ENCODE measurements at regions not wholly inside any gene's neighbourhood (a gene's known extent, or its start where the extent isn't known, plus 50 kb on each side); places are given as distances from the start of the nearest gene placed in this dataset.

DNA sequence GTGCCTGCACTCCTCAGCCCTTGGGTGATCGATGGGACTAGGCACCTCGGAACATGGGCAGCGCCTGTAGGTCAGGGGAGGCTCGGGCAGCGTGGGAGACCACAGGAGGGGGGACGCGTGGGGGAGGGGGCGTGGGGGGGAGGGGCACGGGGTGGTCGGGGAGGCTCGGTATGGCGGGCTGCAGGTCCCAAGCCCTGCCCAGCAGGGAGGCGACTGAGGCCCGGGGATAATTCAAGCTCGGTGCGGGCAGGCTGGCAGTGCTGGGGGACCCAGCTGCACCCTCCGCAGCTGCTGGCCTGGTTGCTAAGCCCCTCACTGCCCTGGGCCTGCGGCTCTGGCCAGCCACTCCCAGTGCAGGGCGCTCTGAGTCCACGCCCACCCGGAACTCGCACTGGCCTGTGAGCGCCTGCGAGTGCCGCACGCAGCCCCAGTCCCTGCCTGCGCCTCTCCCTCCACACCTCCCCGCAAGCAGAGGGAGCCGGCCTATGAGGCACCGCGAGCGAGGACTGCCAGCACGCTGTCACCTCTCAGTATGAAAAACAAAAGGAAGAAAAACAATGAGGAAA is 1698.3 kb upstream of the RAG2 start:
- no peak for DNase-seq (ENCODE audit: low read depth, low spot score)

DNA sequence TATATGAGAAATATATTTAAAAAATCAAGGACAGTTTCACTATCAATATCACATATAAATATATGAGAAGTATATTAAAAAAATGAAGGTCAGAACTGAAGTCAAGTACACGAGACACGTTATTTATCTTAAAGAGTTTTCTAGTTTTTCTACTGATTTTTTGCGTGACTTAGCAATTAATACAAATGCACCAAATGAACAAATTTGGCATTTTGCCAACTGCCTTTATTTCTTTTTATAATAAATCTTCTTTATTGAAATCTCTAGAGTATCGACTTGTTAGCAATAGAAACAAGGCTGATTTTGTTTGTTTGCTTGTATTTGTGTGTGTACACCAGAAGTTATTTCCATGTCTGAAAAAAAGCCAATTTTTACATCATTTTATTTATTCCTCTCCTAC is 1684.7 kb upstream of the RAG2 start:
- no peak for DNase-seq (ENCODE audit: low read depth, low spot score)

DNA sequence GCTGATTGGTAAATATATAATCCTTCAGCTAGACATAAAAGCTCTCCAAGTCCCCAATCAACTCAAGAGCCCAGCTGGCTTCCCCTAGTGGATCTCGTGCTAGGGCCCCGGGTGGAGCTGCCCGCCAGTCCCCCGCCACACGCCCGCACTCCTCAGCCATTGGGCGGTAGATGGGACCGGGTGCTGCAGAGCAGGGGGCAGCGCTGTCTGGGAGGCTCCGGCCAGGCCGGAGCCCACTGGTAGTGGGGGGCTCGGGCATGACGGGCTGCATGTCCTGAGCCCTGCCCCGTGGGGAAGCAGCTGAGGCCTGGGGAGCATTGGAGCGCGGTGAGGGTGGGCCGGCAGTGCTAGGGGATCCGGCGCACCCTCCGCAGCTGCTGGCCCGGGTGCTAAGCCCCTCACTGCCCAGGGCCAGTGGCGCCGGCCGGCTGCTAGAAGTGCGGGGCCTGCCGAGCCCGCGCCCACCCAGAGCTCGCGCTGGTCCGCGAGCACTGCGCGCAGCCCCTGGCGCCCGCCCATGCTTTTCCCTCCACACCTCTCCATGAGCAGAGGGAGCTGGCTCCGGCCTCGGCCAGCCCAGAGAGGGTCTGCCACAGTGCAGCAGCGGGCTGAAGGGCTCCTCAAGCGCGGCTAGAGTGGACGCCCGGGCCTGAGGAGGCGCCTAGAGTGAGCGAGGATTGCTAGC is 1680.6 kb upstream of the RAG2 start:
- DNase-seq (ENCODE audit: low read depth, low spot score), result no peak

DNA sequence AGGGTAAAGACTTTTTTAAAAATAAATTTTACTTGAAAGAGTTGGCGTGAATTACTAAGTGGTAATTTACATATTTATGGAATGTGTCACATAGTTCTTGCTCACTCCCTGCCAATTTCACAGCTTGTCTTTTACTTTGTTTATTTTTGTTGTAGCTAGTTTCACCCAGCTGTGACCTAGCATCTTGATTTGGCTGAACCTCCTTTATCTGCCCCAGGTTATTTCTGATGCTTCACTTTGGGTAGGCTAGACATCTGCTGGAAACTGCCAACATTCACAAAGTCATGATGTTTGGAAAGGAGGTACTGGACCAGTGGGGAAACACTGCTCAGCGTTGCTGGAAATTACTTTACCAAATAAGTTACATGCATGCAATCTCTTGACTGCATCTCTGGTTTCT is 1676.0 kb upstream of the RAG2 start:
- no peak for DNase-seq (ENCODE audit: low read depth, low spot score)

DNA sequence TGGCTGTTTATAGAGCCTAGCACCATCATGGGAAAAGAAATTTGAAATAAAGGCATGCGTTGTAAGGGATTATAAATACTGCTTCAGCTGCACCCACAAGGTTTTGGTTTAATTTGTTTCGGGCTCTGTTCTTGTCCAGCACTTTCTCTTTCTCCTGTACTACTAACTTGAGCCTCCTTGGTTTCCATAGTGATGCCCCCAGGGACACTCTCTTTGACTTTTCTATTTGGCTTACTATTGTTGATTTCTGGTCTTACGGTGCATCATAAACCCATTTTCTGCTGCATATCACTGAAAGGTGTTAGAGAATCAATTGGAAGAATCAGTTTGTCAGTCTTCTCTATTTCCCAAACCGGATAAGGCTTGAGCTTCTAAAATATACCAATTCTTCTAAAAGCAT is 1674.3 kb upstream of the RAG2 start:
- DNase-seq (ENCODE audit: low read depth, low spot score), result no peak

DNA sequence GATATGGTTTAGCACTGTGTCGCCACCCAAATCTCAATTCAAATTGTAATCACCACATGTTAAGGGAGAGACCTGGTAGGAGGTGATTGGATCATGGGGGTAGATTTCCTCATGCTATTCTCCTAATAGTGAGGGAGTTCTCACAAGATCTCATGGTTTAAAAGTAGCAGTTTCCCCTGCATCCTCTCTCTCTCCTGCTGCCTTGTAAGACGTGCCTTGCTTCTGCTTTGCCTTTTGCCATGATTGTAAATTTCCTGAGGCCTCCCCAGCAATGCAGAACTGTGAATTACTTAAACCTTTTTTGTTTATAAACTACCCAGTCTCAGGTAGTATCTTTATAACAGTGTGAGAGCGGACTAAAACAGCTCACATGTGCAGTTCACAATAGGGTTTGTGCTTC is 1668.7 kb upstream of the RAG2 start:
- no peak for DNase-seq (ENCODE audit: low read depth, low spot score)

DNA sequence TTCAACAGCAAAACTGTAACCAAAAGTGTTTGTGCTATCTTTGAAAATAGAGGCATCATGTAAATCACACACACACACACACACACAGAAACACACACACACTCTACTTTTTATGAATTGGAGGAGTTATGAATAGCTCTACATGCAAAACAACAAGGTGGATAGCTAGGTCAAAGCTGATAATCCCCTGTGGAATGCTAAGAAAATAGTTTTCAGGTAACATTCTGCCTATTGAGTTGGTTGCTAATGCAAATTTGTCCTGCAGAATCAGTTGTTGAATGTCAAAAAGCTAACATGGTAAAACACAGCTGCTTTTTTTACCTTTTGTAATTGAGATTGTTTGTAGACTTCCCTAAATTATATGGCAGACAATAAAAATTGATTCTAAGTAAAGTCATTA is 1658.4 kb upstream of the RAG2 start:
- DNase-seq (ENCODE audit: low read depth, low spot score), result peak; percentile 12

DNA sequence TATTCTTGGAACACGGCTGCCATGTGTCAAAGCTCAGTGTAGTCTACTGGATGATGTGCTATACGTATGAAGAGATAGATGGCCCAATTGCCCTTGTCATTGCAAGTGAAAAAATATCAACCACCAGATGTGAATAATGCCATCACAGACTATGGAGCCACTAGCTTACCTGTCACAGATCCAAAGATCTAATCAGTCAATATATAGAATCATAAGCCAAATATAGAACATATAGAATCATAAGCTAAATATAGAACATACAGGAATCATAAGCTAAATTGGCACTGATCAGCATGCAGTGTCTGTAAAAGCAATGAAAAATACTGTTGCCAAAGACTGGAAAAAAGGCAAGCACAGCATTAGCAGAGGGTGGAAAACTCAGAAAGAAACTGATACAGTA is 1656.9 kb upstream of the RAG2 start:
- DNase-seq (ENCODE audit: low read depth, low spot score), result no peak

DNA sequence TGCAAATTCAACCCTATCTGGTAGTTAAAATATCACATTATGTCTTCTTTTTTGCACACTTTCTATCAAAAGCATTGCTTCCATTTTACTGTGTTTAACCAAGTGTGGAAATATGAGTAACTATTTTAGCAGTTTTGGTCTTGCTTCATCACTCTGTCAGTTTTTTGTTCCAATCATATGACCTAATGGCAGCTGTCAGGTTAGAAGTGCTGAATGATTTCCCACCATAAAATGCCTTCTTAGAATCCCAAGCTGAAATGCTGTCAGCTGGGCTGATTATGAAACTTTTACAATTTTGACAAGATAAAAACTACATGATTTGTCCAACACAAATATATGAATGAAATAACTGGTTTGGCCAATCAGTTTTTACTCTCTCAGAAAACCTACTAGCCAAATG is 1654.6 kb upstream of the RAG2 start:
- no peak for DNase-seq (ENCODE audit: low read depth, low spot score)

DNA sequence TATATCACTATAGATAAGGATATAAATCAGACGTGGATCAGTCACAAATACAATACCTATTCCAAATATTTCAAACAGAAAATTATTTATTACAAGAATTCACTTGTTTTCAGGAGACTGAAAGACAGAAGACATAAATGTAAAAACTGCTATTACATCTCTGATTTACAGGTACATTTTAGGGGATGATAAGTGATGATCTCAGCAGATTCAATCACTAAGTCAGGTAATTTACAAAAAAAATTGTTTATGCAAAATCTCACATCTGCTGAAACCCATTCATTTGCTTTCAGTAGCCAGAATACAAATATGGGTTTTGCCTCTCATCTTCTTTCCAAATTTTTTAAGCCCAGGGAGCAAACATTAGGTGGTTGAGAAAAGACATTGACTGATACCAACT is 1648.4 kb upstream of the RAG2 start:
- no peak for DNase-seq (ENCODE audit: low read depth, low spot score)

DNA sequence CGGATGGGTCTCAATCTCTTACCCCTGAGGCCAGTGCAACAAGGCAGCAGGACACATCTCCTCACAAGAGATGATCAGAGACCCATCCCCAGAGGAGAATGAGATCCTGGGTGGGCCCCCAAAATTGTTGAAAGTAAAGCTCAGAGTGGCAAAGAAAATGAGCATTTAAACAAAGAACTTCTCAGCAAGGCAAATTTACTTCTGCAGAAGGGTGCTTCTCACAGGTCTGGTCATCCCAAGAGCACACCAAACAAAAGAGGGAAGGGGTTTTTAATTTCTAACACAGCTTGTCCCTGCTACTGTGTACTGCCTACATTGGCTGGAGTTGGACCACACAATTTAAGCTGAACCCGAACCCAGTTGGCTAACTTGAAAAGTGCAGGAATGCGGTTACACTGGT is 1628.6 kb upstream of the RAG2 start:
- no peak for DNase-seq (ENCODE audit: low read depth, low spot score)

DNA sequence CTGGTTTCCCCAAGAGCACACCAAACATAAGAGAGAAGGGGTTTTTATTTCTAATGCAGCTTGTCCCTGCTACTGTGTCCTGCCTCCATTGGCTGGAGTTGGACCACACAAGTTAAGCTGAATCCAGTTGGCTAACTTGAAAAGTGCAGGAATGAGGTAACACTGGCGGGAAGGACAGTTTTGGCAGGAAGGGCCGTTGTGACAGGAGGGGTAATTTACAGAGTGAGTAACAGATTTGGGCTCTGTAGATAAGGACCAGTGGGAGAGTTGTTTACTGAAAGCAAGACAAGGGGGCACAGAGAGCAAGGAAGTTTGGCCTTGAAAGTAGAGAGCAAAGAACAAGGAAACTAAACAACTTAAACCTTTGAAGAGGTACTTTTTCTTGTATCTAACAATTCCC is 1623.3 kb upstream of the RAG2 start:
- DNase-seq (ENCODE audit: low read depth, low spot score), result no peak

DNA sequence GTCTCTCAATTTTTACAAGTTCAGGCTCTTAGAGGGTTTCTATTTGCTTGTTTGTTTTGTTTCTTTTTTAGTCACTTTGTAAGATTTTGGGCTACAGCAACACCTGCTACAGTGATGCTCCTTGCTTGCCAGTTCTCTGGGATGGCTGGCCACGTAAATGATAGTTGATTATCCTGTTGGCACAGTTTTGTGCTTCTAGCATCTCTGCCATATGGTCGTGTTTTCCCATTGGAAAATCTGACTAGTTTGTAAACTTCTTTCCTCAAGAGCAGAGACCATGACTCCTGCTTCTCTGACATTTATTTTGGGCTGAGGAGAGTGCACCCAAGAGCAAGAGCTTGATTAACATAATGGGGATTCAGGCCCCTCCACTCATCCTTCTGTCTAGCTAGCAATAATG is 1621.6 kb upstream of the RAG2 start:
- DNase-seq (ENCODE audit: low read depth, low spot score), result no peak

DNA sequence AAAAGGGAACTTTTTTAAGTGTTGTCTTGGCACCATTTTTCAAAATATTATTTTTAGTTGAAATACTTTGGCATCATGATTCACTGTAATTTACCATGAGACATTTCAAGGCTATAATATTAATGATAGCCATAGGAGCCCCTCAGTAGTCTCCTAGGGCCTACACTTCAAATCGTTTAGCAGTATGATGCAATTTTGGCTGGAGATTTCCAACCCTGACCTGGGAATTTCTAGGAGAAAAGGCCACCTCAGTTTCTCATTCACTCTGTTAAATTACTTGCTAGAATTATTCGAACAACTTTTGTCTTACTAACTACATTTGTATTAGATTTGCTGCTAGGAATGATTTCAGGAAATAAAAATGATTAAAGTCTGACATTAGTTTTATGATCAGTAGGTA is 1610.9 kb upstream of the RAG2 start:
- DNase-seq (ENCODE audit: low read depth, low spot score), result no peak

DNA sequence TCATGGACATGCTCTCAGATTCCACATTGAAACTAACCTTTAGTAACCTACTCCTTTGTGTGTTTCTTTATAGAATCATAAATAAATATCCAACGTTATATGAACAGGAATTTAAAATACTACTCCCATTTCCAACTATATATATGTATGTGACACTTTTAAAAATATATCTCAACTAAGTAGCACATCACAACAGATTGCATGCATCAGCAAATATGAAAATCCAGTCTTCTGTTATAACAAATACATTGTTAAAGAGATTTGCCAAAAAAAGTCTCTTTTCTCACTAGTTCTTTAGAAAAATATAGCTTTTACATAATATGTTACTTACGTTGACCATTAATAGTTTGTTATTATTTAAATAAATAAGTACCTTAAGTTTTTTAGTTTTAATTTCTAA is 1608.6 kb upstream of the RAG2 start:
- DNase-seq (ENCODE audit: low read depth, low spot score), result no peak

DNA sequence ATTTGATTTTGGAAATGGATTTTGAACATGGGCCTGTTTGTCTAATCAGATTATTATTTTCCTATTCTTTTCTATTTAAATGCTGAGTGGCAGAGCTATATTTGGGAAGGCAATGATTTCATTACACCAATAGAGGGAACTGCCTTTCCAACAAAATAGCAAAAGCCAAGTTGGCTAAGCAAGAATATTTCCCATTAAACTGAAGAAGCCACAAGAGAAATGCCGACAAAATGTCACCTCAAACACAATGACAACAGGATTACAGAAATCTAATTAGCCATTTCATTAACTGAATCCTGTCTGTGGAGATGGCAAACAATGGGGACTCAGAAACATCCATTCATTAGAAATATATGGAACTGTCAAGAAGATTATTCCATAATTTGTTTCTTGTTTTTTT is 1593.1 kb upstream of the RAG2 start:
- DNase-seq (ENCODE audit: low read depth, low spot score), result no peak

DNA sequence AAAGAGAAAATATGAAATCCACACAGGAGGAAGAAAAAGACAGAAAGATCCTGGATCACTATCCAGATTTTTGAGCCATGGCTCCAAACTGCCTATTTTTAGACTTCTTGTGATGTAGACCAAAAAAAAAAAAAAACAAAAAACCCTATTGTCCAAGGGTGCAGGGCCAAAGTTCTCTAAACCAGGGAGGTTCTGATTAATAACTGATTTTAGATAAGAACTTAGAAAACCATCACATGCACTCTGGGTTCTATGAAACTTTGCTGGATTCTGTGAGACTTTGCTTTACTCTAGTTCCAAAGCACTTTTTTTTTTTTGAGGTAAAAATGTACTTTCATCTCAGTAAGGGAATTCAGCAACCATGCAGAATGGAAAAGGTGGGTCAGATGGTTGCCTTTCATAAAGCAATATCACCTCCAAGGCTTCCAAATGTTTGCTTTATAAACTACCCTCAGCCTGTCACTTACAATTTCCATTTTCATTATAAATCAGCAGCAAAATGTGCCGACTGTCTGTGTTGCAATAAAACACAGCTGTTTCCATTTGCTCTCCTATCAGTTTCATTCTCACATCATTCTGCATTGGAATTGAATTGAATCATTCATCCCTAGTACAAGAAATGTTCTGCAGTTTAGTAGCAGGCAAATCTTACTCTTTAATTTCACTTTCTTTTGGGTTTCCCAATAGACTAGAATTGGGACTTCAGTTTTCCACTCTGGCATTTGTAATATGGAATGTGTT is 1584.3 kb upstream of the RAG2 start:
- no peak for DNase-seq (ENCODE audit: low read depth, low spot score)

DNA sequence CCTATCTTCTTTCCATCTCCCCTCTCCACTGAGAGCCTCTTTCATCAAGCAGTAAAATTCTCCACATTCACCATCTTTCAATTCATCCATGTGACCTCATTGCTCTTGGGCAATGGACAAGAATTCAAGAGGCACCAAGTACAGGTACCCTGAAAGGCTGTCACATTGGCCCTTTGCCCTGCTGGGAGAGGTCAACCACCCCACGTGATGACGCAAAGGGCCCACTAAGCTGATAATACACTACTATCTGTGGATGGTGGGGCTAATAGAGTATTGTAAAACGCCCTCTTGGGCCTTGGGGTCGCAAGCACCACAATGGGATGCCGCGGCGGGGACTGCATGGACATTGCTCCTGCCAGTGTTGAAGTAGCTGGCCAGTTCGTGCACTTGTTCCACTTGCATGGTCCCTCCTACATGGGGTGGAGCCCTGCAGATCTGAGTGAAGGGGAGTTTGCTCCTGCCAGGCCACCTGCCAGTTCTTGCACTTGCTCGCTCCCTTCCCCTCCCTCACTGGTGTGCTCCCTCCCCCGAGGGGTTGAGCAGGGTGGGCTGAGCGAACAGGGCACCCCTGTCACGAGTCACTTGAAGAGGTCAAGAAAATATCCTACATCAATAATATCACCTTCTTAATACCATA is 1578.8 kb upstream of the RAG2 start:
- no peak for DNase-seq (ENCODE audit: low read depth, low spot score)

DNA sequence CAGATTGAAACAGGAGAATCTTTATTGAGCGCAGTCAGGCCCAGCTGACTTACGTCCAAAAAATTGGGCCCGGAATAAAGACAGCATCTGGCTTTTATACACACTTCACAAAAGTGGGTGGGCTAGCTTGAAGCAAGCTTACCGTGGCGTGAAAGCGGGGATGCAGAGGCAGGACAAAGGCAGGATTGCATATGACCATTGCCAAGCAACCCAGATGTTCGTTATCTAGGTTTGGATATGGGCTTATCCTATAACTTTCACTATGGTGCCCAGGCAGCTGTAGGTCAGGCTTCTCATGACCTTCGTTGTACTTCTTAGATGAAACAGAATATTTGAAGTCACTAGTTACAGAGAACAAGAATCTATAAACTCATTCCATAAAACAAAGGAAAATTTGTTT is 1575.6 kb upstream of the RAG2 start:
- DNase-seq (ENCODE audit: low read depth, low spot score), result no peak

DNA sequence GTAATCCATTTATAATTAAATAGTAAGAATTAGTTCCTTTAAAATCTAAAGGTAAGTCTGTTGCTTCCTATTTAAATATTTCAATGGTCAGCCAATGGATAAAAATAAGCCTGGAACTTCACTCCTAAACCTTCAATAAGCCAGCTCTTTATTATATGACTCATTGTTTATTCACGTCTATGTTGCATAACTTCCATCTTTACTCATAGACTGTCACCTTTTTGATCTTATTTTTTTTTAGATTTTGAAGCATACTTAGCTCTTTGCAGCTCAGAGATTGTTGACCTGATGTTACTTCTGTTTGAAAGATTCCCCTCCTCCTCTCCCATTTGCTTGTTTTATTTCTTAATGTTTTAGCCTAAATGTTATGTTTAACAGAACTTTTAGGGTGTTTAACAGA is 1571.2 kb upstream of the RAG2 start:
- no peak for DNase-seq (ENCODE audit: low read depth, low spot score)

DNA sequence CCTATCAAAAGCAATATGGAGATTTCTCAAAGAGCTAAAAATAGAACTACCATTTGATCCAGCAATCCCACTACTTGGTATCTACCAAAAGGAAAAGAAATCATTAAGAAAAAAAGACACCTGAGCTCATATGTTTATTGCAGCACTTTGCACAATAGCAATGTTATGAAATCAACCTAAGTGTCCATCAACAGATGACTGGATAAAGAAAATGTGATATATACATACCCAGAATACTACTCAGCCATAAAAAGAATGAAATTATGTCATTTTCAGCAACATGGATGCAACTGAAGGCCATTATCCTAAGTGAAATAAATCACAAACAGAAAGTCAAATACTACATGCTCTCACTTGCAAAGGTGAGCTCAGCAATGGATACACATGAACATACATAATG is 1565.5 kb upstream of the RAG2 start:
- no peak for DNase-seq (ENCODE audit: low read depth, low spot score)

DNA sequence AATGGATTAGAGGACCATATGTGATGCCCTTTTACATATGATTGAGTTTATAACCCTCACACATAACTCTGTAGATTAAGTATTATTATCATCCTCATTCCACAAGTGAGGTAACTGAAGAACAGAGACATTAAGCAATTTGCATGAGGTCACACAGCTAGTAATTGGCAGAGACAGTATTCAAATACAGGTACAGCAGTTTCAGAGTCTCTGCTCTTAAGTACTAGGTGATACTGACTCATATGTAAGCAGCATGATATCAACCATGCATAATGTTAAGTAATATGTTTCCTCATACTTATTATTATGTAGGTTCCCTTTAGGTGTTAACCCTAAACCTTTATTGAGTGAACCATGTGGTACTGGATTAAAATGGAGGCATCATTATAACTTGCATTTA is 1562.4 kb upstream of the RAG2 start:
- no peak for DNase-seq (ENCODE audit: low read depth, low spot score)

DNA sequence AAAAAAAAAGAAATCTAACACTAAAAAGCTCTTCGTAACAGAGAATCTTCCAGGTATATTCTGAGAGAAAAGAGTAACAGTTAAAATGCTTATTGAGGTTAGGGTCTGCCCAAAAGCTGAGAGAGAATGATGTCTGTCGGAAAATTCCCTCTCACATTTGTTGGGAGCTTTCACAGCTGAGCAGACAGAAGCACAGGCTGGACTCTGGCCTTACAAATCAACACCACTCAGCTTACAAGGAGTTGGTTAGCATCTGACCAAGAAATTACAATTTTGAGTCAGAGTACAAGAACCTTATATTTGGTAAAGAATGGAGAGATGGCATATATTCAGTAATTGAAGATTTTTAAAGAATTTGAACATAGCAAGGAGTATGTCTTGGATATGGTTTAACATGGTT is 1561.0 kb upstream of the RAG2 start:
- DNase-seq (ENCODE audit: low read depth, low spot score), result no peak

Measured in iPS DF 19.7 (cell line).